AG09309 (cell line): ENCODE measurements at regions not wholly inside any gene's neighbourhood (a gene's known extent, or its start where the extent isn't known, plus 50 kb on each side); places are given as distances from the start of the nearest gene placed in this dataset.

Experiments
- DNase-seq: peaks from one replicate; pipeline ENCODE4 v3.0.0-alpha.2; 2010; ENCODE audit warnings: low read depth
- H3K4me3 ChIP-seq: 2 replicates; pipeline ENCODE4 v1.5.1; 2011; ENCODE audit warnings: mild to moderate bottlenecking, low read depth, low read length, moderate library complexity; ENCODE audit not compliant: control insufficient read depth
- TF ChIP-seq, protein P1 (sequence below): IDR thresholded peaks from 2 replicates; pipeline ENCODE4 v1.5.1; 2011; ENCODE audit warnings: mild to moderate bottlenecking, low read depth, low read length, inconsistent platforms; ENCODE audit not compliant: insufficient read depth, control insufficient read depth; ENCODE audit errors: missing control alignments

DNA sequence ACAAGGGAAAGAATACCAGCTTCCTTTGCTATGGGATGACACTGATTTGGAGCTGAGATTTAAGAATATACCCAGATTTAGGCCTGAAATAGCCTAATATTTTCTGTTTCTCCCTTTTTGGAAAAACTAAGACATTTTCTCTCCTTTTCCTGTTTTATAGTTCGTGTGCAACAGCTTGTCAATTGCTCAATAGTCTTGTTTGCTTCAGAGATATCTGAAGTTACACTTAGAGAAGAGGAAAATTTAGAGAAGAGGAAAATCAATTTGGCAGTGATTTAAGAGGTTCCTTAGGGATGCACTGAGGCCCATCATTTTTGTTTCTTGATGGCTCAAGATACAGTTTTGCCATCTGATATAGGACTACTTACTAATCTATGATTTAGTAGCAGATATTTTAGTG, 398.6 kb downstream of the RFPL4B start:
- no peak overlapping the region for H3K4me3 ChIP-seq
- no peak for DNase-seq
- TF ChIP-seq, protein P1, sequence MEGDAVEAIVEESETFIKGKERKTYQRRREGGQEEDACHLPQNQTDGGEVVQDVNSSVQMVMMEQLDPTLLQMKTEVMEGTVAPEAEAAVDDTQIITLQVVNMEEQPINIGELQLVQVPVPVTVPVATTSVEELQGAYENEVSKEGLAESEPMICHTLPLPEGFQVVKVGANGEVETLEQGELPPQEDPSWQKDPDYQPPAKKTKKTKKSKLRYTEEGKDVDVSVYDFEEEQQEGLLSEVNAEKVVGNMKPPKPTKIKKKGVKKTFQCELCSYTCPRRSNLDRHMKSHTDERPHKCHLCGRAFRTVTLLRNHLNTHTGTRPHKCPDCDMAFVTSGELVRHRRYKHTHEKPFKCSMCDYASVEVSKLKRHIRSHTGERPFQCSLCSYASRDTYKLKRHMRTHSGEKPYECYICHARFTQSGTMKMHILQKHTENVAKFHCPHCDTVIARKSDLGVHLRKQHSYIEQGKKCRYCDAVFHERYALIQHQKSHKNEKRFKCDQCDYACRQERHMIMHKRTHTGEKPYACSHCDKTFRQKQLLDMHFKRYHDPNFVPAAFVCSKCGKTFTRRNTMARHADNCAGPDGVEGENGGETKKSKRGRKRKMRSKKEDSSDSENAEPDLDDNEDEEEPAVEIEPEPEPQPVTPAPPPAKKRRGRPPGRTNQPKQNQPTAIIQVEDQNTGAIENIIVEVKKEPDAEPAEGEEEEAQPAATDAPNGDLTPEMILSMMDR, result no peak

DNA sequence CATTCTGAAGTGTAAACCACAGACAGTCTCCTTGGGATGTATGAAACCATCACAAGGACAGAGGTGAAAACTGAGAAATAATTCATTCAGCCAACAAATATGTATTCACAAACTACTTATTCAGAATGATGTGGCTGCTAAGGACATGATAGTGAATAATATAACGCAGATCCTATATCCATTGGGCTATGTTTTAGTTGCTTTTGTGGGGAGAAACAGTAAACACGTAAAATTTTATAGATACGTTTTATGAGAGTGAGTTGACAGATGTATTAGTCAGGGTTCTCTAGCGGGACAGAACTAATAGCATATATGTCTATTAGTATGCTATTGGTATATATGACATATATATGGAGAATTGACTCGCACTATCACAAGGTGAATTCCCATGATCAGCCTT, 402.5 kb downstream of the RFPL4B start:
- TF ChIP-seq, protein P1, result no peak
- no peak for DNase-seq
- H3K4me3 ChIP-seq, result no peak overlapping the region

DNA sequence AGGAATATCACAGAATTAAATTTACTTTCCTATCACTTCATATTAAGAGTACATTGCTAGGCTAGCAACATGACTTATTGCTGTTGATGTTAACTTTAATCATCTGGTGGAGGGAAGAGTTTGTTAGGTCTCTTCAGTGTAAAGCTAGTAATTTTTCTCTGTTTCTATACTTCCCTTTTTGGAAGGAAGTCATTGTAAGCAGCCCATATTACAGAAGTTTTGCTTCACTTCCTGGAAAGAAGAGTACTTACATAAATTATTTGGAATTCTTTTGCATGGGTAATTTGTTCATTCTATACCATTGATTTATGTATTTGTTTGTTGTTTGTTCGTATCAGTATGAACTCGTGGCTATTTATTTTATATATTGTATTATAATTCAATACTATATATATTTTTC, 405.2 kb downstream of the RFPL4B start:
- DNase-seq, result no peak
- H3K4me3 ChIP-seq, result no peak overlapping the region

DNA sequence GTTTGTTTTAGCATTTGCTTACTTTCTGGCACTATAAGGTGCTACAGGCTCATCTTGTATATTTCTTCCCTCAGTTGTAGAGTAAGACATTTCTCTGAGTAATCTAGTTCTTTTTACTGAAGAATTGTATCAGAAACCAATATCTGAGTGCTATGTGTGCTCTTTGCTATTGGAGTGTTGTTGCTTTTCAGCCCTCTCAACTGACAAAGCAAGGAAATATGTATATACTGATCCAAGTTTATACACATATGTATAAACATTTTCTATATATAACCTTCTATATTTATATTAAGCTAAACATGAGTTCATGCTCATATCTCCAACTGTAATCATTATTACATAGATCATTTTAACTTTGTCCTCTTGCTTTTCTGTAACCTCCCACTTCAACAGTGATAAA, 405.7 kb downstream of the RFPL4B start:
- no peak for DNase-seq
- TF ChIP-seq, protein P1, result no peak
- no peak overlapping the region for H3K4me3 ChIP-seq

More for the DNA sequence above, 405.2 kb downstream of the RFPL4B start:
- TF ChIP-seq, protein P1, result no peak

DNA sequence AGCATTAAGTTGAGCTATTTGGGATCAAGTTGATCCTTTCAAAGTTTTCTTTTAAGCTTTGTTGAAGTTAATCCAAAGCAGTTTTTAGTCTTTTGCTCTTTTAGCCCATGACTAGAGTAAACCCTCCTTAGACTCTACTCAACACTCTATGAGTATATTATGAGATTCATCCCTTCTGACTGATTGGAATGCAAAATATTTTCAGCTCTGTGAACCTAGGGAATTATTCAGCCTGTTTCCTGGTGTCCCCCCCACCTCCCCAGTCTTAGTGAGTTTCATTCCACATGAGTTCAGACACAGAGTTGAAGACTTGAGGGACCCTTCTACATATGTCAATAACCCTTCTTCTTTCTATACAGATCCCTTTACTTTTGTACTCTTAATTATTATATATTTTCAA, 413.7 kb downstream of the RFPL4B start:
- no peak for DNase-seq
- H3K4me3 ChIP-seq, result no peak overlapping the region
- TF ChIP-seq, protein P1, result no peak

DNA sequence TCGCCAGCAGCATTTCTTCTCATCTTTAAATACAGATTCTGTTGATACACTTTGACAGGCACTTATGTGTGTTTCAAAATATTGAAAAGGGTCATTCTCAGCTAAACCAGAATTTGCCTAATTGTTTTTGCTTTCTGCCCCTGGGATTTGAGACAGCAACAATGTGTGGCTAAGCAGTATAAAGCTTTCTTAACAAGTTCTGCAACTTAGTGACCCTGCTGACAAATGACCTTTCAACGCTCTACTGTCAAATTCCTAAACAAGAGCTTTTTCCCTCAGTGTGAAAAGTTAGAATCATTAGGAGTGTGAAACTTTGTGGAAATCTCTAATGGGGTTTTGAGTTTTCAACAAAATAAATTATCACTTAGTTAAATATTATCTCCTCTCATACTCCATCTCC, 414.6 kb downstream of the RFPL4B start:
- H3K4me3 ChIP-seq, result no peak overlapping the region
- no peak for DNase-seq
- TF ChIP-seq, protein P1, result no peak

DNA sequence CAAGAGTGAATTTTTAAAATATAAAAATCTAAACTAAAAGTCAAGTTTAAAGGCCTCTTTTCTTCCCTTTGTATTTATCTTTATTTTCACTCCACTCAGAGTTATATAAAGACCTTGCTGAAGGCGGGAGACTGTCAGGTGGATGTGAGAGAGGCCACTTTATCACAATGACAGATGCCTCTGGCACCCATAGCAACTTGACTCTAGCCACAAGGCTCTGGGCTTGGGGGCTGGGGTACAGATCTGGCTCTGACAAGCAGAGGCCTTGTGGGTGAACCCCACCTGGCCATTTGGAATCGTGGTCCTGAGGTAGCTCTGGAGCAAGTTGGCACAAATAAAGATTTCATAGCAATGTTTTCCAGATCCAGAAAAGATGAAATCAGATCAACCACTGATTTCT, 417.2 kb downstream of the RFPL4B start:
- no peak for DNase-seq
- TF ChIP-seq, protein P1, result no peak
- H3K4me3 ChIP-seq, result no peak overlapping the region
